Progenitor cell of endocrine pancreas (in vitro differentiated cells): ENCODE measurements at regions not wholly inside any gene's neighbourhood (a gene's known extent, or its start where the extent isn't known, plus 50 kb on each side); places are given as distances from the start of the nearest gene placed in this dataset.
"Not testable (repeated sequence)": the region's sequence is repeated elsewhere in the genome, so short reads cannot be mapped to it uniquely, and the experiment has no call there.

ENCODE experiments used
- DNase-seq: peaks from one replicate; pipeline ENCODE4 v3.0.0; 2021; ENCODE audit warnings: low spot score; ENCODE audit not compliant: unreplicated experiment
- H3K27ac Mint-ChIP-seq: 2 replicates; pipeline ENCODE4 v1.8.0; 2021; ENCODE audit warnings: mild to moderate bottlenecking, moderate library complexity, mixed read lengths
- H3K27me3 Mint-ChIP-seq: 2 replicates; pipeline ENCODE4 v1.8.0; 2021; ENCODE audit warnings: mixed read lengths
- H3K36me3 Mint-ChIP-seq: 2 replicates; pipeline ENCODE4 v1.8.0; 2022; ENCODE audit warnings: mixed read lengths; ENCODE audit not compliant: insufficient read depth
- H3K4me1 Mint-ChIP-seq: 2 replicates; pipeline ENCODE4 v1.8.0; 2021; ENCODE audit warnings: low read depth, mixed read lengths
- H3K4me3 Mint-ChIP-seq: 2 replicates; pipeline ENCODE4 v1.8.0; 2021; ENCODE audit warnings: low read depth, mild to moderate bottlenecking, moderate library complexity, mixed read lengths
- H3K9me3 Mint-ChIP-seq: 2 replicates; pipeline ENCODE4 v1.8.0; 2021; ENCODE audit warnings: low read depth, mixed read lengths
- CTCF ChIP-seq: fragments of 200-600 bp; sonication (generic); IDR thresholded peaks from one replicate; pipeline ENCODE4 v1.5.0; 2021; ENCODE audit warnings: antibody characterized with exemption, mild to moderate bottlenecking; ENCODE audit not compliant: unreplicated experiment

GRCh38 chr7:68707159-68707558 lies 891.1 kb upstream of the AUTS2 start:
- TF ChIP-seq CTCF = no peak
- H3K27me3 Mint-ChIP-seq = peaks cover 4% of the 10 kb centered on the region
- no peaks in the 10 kb centered on the region for H3K36me3 Mint-ChIP-seq
- H3K27ac Mint-ChIP-seq = no peak overlapping the region
- no peaks in the 10 kb centered on the region for H3K4me1 Mint-ChIP-seq
- peaks cover 6% of the 10 kb centered on the region for H3K9me3 Mint-ChIP-seq
- H3K4me3 Mint-ChIP-seq = no peak overlapping the region
- no peak for DNase-seq

DNA sequence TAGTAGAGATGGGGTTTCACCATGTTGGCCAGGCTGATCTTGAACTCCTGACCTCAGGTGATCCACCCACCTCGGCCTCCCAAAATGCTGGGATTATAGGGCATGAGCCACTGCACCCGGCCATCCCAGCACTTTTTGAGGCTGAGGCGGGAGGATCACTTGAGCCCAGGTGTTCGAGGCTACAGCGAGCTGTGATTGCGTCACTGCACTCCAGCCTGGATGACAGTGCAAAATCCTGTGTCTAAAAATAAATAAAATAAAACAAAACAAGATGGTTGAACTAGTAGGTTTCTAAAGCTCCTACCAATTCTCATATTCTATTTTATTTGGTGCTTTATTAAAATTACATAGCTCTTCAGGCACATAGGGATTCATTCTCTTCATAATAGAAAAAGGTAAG lies 890.3 kb upstream of the AUTS2 start:
- TF ChIP-seq CTCF = no peak
- Mint-ChIP-seq H3K27me3 (peaks cover 6% of the 10 kb centered on the region), H3K4me1 (no peaks in the 10 kb centered on the region), H3K4me3 (no peak overlapping the region), H3K36me3 (no peaks in the 10 kb centered on the region), H3K9me3 (peaks cover 6% of the 10 kb centered on the region), H3K27ac (no peak overlapping the region)
- DNase-seq = no peak

DNA sequence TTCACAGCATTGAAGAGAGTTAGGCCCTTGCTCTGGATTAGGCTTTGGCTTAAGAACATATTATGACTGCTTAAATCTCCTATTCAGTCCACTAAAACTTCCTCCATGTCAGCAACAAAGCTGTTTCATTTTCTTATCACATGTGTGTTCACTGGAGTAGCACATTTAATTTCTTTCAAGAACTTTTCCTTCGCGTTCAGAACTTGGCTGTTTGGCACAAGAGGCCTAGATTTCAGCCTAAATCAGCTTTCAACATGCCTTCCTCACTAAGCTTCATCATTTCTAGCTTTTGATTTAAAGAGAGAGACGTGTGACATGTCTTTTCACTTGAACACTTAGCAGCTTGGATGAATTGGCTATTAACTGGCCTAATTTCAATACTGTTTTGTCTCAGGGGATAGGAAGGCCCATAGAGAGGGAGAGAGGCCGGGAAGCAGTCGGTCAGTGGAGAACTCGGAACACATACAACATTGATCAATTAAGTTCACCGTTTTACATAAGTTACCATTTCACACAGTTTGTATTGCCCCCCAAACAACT lies 885.2 kb upstream of the AUTS2 start:
- no peak for DNase-seq
- H3K9me3 Mint-ChIP-seq = peaks cover 6% of the 10 kb centered on the region
- no peak overlapping the region for H3K4me3 Mint-ChIP-seq
- peaks cover 1% of the 10 kb centered on the region for H3K4me1 Mint-ChIP-seq
- H3K27ac Mint-ChIP-seq = no peak overlapping the region
- H3K27me3 Mint-ChIP-seq = peaks cover 25% of the 10 kb centered on the region
- TF ChIP-seq CTCF = no peak
- H3K36me3 Mint-ChIP-seq = no peaks in the 10 kb centered on the region

GRCh38 chr7:68714135-68714534 lies 884.1 kb upstream of the AUTS2 start:
- not testable (repeated sequence) for H3K9me3 Mint-ChIP-seq

GRCh38 chr7:68715907-68716306 lies 882.4 kb upstream of the AUTS2 start:
- H3K9me3 Mint-ChIP-seq = no peaks in the 10 kb centered on the region
- peaks cover 1% of the 10 kb centered on the region for H3K4me1 Mint-ChIP-seq
- no peak for TF ChIP-seq CTCF
- H3K27me3 Mint-ChIP-seq = peaks cover 25% of the 10 kb centered on the region
- H3K4me3 Mint-ChIP-seq = no peak overlapping the region
- H3K36me3 Mint-ChIP-seq = no peaks in the 10 kb centered on the region
- DNase-seq = no peak
- no peak overlapping the region for H3K27ac Mint-ChIP-seq

More at GRCh38 chr7:68714135-68714534, 884.1 kb upstream of the AUTS2 start:
- peaks cover 25% of the 10 kb centered on the region for H3K27me3 Mint-ChIP-seq
- DNase-seq, H3K4me3 Mint-ChIP-seq, H3K4me1 Mint-ChIP-seq, H3K27ac Mint-ChIP-seq, H3K36me3 Mint-ChIP-seq: not testable (repeated sequence)

- DNase-seq = no peak
- no peak for TF ChIP-seq CTCF
- H3K27me3 Mint-ChIP-seq = peaks cover 25% of the 10 kb centered on the region
- peaks cover 1% of the 10 kb centered on the region for H3K4me1 Mint-ChIP-seq
- no peak overlapping the region for H3K27ac Mint-ChIP-seq
- H3K36me3 Mint-ChIP-seq = no peaks in the 10 kb centered on the region
- no peak overlapping the region for H3K4me3 Mint-ChIP-seq
- no peaks in the 10 kb centered on the region for H3K9me3 Mint-ChIP-seq
Measured at GRCh38 chr7:68717176-68717575, 881.1 kb upstream of the AUTS2 start.
